Left colon (tissue), 2 donors: ENCODE measurements at regions not wholly inside any gene's neighbourhood (a gene's known extent, or its start where the extent isn't known, plus 50 kb on each side); places are given as distances from the start of the nearest gene placed in this dataset.
A peak's percentile ranks its signal among the peaks of the same experiment; 100 is the strongest.
"Not testable (repeated sequence)": the region's sequence is repeated elsewhere in the genome, so short reads cannot be mapped to it uniquely, and the experiment has no call there.

Experiments used
- ATAC-seq: fragments of 200-7000 bp; cut with Tn5 transposase; one replicate; pipeline ENCODE4 v1.9.1; 2020; ENCODE audit warnings: mild to moderate bottlenecking, moderate library complexity
- DNase-seq, 2 donors: peaks; one replicate each; pipeline ENCODE4 v3.0.0-alpha.2; 2020
- intact Hi-C, 2 donors: fragments of 100-400 bp; cut with DNase I in 1 of 2; cut with micrococcal nuclease in 1 of 2; formaldehyde crosslinking; loops; one replicate each; pipeline versions ENCODE4 v1.11.2 to v1.14.0; 2022; cut with DNase I, micrococcal nuclease
- donor health status: DM: no; HTN: no; CAD: no.
- donor health status: DM: yes; HTN: yes; CAD: no.

GRCh38 chr11:3307584-3307983 lies 71.4 kb downstream of the ZNF195 start:
- ATAC-seq, DNase-seq, intact Hi-C loops: not testable (repeated sequence)

GRCh38 chr11:3301060-3301459 lies 68.8 kb upstream of the MRGPRE start:
- DNase-seq, intact Hi-C loops, ATAC-seq: not testable (repeated sequence)

GRCh38 chr11:3300579-3300978 lies 68.4 kb upstream of the MRGPRE start:
- DNase-seq, ATAC-seq, intact Hi-C loops: not testable (repeated sequence)

- intact Hi-C loops, ATAC-seq, DNase-seq: not testable (repeated sequence)
These were observed 65.6 kb upstream of the MRGPRE start for GRCh38 chr11:3297834-3298233.

- intact Hi-C loops, DNase-seq: not testable (repeated sequence)
- peak; percentile 39 for ATAC-seq
These were observed 58.3 kb upstream of the MRGPRE start for GRCh38 chr11:3290563-3290962.

- ATAC-seq, intact Hi-C loops: not testable (repeated sequence)
These were observed 55.2 kb upstream of the MRGPRE start for GRCh38 chr11:3287326-3287905.

GRCh38 chr11:3285261-3285660 lies 53.0 kb upstream of the MRGPRE start:
- intact Hi-C loops, DNase-seq, ATAC-seq: not testable (repeated sequence)

More at GRCh38 chr11:3287326-3287905, 55.2 kb upstream of the MRGPRE start:
- DNase-seq: not testable (repeated sequence)

- DNase-seq, ATAC-seq, intact Hi-C loops: not testable (repeated sequence)
These were observed 52.0 kb upstream of the MRGPRE start for GRCh38 chr11:3284248-3284647.

- ATAC-seq, DNase-seq, intact Hi-C loops: not testable (repeated sequence)
These were observed 50.5 kb upstream of the MRGPRE start for GRCh38 chr11:3282692-3283091.
